B cell (primary cell): ENCODE measurements at regions not wholly inside any gene's neighbourhood (a gene's known extent, or its start where the extent isn't known, plus 50 kb on each side); places are given as distances from the start of the nearest gene placed in this dataset.

Experiments used
- EZH2 ChIP-seq: IDR thresholded peaks from 2 replicates; pipeline ENCODE4 v1.6.1; 2012; ENCODE audit warnings: borderline replicate concordance, low read depth, mild to moderate bottlenecking, moderate library complexity, low read length; ENCODE audit not compliant: insufficient read depth, poor library complexity, severe bottlenecking
- TF ChIP-seq, protein P1 (sequence below): fragments of 200-600 bp; IDR thresholded peaks from one replicate; pipeline ENCODE4 v1.8.0; 2022; ENCODE audit warnings: antibody characterized with exemption, mild to moderate bottlenecking

DNA sequence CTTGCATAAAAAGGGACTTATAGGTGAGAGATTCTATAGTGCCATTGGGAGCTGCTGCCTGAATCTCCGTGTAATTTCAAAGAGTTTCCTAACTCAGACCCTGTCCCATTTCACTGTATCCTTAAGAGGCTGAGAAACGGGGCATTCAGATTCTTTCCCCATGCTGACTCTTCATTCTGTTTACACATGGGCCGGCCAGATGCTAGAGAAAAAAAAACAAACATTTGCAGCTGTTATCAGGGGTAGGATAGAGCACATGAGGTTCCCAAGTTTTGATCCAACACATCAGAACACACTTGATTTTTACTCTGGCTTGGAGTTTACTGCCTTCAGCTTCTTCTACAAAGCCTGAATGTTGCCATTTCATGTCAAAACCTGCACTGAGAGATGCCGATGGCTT, 215.9 kb upstream of the TPRG1 start:
- TF ChIP-seq, protein P1, sequence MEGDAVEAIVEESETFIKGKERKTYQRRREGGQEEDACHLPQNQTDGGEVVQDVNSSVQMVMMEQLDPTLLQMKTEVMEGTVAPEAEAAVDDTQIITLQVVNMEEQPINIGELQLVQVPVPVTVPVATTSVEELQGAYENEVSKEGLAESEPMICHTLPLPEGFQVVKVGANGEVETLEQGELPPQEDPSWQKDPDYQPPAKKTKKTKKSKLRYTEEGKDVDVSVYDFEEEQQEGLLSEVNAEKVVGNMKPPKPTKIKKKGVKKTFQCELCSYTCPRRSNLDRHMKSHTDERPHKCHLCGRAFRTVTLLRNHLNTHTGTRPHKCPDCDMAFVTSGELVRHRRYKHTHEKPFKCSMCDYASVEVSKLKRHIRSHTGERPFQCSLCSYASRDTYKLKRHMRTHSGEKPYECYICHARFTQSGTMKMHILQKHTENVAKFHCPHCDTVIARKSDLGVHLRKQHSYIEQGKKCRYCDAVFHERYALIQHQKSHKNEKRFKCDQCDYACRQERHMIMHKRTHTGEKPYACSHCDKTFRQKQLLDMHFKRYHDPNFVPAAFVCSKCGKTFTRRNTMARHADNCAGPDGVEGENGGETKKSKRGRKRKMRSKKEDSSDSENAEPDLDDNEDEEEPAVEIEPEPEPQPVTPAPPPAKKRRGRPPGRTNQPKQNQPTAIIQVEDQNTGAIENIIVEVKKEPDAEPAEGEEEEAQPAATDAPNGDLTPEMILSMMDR: no peak
- TF ChIP-seq EZH2: no peak
